ENCODE measurements at regions not wholly inside any gene's neighbourhood (a gene's known extent, or its start where the extent isn't known, plus 50 kb on each side); places are given as distances from the start of the nearest gene placed in this dataset.

- no peak for FAIRE-seq
- TF ChIP-seq POLR2AphosphoS5 (IDR thresholded peaks at IDR 0.05; ENCODE audit: low read depth, low read length) (no peak), TAF1 (IDR thresholded peaks at IDR 0.05; ENCODE audit: borderline replicate concordance, low read depth, low read length) (no peak), POLR2A (IDR thresholded peaks at IDR 0.05; ENCODE audit: low read depth, low read length) (no peak)
- no peak for DNase-seq (ENCODE audit: insufficient read length)
These were observed 278.7 kb upstream of the TARS1 start for GRCh38 chr5:33162057-33162456.

DNA sequence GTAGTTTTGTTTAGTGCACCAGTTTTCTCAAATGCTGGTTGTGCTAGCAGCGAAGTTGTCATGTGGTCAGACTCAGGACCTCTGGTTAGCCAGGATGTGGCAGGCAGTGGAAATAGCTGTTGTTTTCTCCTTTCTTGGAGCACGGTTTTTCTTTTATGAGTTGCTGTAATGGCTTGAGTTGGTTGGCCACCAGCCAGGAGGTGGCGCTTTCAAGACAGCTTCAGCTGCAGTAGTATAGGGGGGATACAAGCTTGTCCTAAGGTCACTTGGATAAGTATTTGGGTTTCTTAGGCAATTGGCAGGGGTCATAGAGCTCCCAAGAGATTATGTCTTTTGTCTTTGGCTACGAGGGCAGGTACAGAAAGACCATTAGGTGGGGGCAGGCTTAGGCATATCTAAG, 274.2 kb upstream of the TARS1 start:
- no peak for DNase-seq (ENCODE audit: insufficient read length)
- no peak for FAIRE-seq
- TF ChIP-seq POLR2A (IDR thresholded peaks at IDR 0.05; ENCODE audit: low read depth, low read length) (no peak), POLR2AphosphoS5 (IDR thresholded peaks at IDR 0.05; ENCODE audit: low read depth, low read length) (no peak), TAF1 (IDR thresholded peaks at IDR 0.05; ENCODE audit: borderline replicate concordance, low read depth, low read length) (no peak)

GRCh38 chr5:33166948-33167347, 273.8 kb upstream of the TARS1 start:
- no peak for FAIRE-seq

DNA sequence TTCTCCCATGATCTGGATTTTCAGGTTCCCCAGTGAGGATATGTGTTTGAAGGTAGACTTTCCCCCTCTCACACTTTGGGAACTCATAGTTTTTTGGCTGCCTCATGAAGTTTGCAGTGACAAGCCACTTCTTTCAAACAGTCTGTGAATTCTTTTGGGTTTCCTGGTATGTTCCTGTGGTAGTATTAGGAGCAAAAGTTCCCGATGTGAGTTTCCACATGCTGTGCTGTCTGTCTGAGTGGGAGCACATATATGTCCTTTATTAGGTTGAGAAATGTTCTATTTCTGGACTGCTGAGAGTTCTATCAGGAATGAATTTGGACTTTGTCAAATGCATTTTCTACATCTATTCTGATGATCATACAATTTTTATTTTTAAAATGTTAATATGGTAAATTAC, 273.2 kb upstream of the TARS1 start:
- DNase-seq (ENCODE audit: insufficient read length) (no peak), FAIRE-seq (no peak)
- TF ChIP-seq TAF1 (IDR thresholded peaks at IDR 0.05; ENCODE audit: borderline replicate concordance, low read depth, low read length) (no peak), POLR2AphosphoS5 (IDR thresholded peaks at IDR 0.05; ENCODE audit: low read depth, low read length) (no peak), POLR2A (IDR thresholded peaks at IDR 0.05; ENCODE audit: low read depth, low read length) (no peak)

More at GRCh38 chr5:33166948-33167347, 273.8 kb upstream of the TARS1 start:
- no peak for DNase-seq (ENCODE audit: insufficient read length)
- TF ChIP-seq TAF1 (IDR thresholded peaks at IDR 0.05; ENCODE audit: borderline replicate concordance, low read depth, low read length): no peak
- no peak for TF ChIP-seq POLR2A (IDR thresholded peaks at IDR 0.05; ENCODE audit: low read depth, low read length)
- TF ChIP-seq POLR2AphosphoS5 (IDR thresholded peaks at IDR 0.05; ENCODE audit: low read depth, low read length): no peak

DNA sequence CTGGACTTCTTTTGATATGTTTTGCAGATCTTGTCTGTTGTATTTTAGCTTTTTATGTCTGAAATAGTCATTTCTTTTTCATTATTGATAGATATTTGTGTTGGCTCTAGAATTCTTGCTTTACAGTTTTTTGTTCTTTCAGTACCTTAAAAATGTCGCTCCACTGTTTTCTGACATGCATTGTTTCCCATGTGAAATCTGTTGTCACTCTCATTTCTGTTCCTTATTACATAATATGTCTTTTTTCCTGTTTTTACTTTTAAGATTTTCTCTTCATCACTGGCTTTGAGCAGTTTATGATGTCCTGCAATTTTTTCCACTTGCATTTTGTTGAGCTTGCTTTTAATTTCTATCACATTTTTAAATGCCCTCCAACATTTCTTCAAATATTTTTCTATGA, 270.4 kb upstream of the TARS1 start:
- DNase-seq (ENCODE audit: insufficient read length): no peak
- no peak for FAIRE-seq
- TF ChIP-seq POLR2AphosphoS5 (IDR thresholded peaks at IDR 0.05; ENCODE audit: low read depth, low read length): no peak
- TF ChIP-seq TAF1 (IDR thresholded peaks at IDR 0.05; ENCODE audit: borderline replicate concordance, low read depth, low read length): no peak
- no peak for TF ChIP-seq POLR2A (IDR thresholded peaks at IDR 0.05; ENCODE audit: low read depth, low read length)

GRCh38 chr5:33174383-33174782, 266.4 kb upstream of the TARS1 start:
- DNase-seq (ENCODE audit: insufficient read length) (no peak), FAIRE-seq (no peak)
- no peak for TF ChIP-seq POLR2A (IDR thresholded peaks at IDR 0.05; ENCODE audit: low read depth, low read length)

DNA sequence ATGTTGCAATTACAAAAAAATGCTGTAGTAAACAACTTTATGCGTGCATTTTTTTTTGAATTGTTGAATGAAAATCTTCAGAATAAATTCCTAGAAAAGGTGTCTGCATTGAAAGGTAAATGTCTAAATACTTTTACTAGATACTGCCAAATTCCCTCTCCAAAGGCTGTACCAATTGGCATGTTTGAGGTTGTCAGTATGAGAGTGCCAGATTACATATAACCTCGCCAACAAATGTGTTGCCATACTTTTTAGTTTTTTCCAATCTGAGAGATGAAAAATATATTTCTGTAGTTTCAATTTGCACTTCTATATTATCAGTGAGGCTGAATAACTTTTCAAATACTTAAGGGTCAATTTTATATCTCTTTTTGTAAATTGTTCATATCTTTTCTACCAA, 261.5 kb upstream of the TARS1 start:
- no peak for DNase-seq (ENCODE audit: insufficient read length)
- TF ChIP-seq TAF1 (IDR thresholded peaks at IDR 0.05; ENCODE audit: borderline replicate concordance, low read depth, low read length) (no peak), POLR2AphosphoS5 (IDR thresholded peaks at IDR 0.05; ENCODE audit: low read depth, low read length) (no peak)
- no peak for FAIRE-seq

- no peak for TF ChIP-seq POLR2A (IDR thresholded peaks at IDR 0.05; ENCODE audit: low read depth, low read length)
- TF ChIP-seq TAF1 (IDR thresholded peaks at IDR 0.05; ENCODE audit: borderline replicate concordance, low read depth, low read length): no peak
- TF ChIP-seq POLR2AphosphoS5 (IDR thresholded peaks at IDR 0.05; ENCODE audit: low read depth, low read length): no peak
- no peak for FAIRE-seq
- DNase-seq (ENCODE audit: insufficient read length): no peak
These were observed 259.9 kb upstream of the TARS1 start for GRCh38 chr5:33180900-33181299.

GRCh38 chr5:33182986-33183385, 257.8 kb upstream of the TARS1 start:
- DNase-seq (ENCODE audit: insufficient read length) (no peak), FAIRE-seq (no peak)

GRCh38 chr5:33184367-33184766, 256.4 kb upstream of the TARS1 start:
- FAIRE-seq (no peak), DNase-seq (ENCODE audit: insufficient read length) (no peak)
- no peak for TF ChIP-seq POLR2AphosphoS5 (IDR thresholded peaks at IDR 0.05; ENCODE audit: low read depth, low read length)
- no peak for TF ChIP-seq POLR2A (IDR thresholded peaks at IDR 0.05; ENCODE audit: low read depth, low read length)
- TF ChIP-seq TAF1 (IDR thresholded peaks at IDR 0.05; ENCODE audit: borderline replicate concordance, low read depth, low read length): no peak

More at GRCh38 chr5:33182986-33183385, 257.8 kb upstream of the TARS1 start:
- TF ChIP-seq POLR2A (IDR thresholded peaks at IDR 0.05; ENCODE audit: low read depth, low read length): no peak
- TF ChIP-seq TAF1 (IDR thresholded peaks at IDR 0.05; ENCODE audit: borderline replicate concordance, low read depth, low read length): no peak
- TF ChIP-seq POLR2AphosphoS5 (IDR thresholded peaks at IDR 0.05; ENCODE audit: low read depth, low read length): no peak

GRCh38 chr5:33188089-33188488, 252.7 kb upstream of the TARS1 start:
- FAIRE-seq: no peak
- no peak for DNase-seq (ENCODE audit: insufficient read length)
- no peak for TF ChIP-seq POLR2A (IDR thresholded peaks at IDR 0.05; ENCODE audit: low read depth, low read length)
- TF ChIP-seq POLR2AphosphoS5 (IDR thresholded peaks at IDR 0.05; ENCODE audit: low read depth, low read length): no peak
- no peak for TF ChIP-seq TAF1 (IDR thresholded peaks at IDR 0.05; ENCODE audit: borderline replicate concordance, low read depth, low read length)

DNA sequence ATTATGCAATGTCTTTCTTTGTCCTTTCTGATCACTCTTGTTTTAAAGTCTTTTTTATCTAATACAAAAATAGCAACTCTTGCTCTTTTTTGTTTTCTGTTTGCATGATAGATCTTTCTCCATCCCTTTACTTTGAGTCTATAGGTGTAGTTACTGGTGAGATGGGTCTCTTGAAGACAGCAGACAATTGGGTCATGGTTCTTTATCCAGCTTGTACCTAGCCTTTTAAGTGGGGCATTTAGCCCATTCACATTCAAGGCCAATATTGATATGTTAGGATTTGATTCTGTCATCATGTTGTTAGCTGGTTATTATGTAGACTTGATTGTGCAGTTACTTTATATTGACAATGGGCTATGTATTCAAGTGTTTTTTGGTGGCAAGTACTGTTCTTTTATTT, 245.9 kb upstream of the TARS1 start:
- no peak for TF ChIP-seq POLR2A (IDR thresholded peaks at IDR 0.05; ENCODE audit: low read depth, low read length)
- TF ChIP-seq TAF1 (IDR thresholded peaks at IDR 0.05; ENCODE audit: borderline replicate concordance, low read depth, low read length): no peak
- no peak for TF ChIP-seq POLR2AphosphoS5 (IDR thresholded peaks at IDR 0.05; ENCODE audit: low read depth, low read length)
- no peak for DNase-seq (ENCODE audit: insufficient read length)
- FAIRE-seq: no peak
